ENCODE measurements at regions not wholly inside any gene's neighbourhood (a gene's known extent, or its start where the extent isn't known, plus 50 kb on each side); places are given as distances from the start of the nearest gene placed in this dataset.
A peak's percentile ranks its signal among the peaks of the same experiment; 100 is the strongest.

- TF ChIP-seq CTCF (conservative IDR thresholded peaks at IDR 0.05; ENCODE audit: low read length): peak; percentile 91
- no peak for TF ChIP-seq EZH2phosphoT487 (IDR thresholded peaks at IDR 0.05; ENCODE audit: borderline replicate concordance, low read depth, low read length)
Observed at GRCh38 chr5:128905568-128906110, 59.6 kb upstream of the SLC27A6 start.
